BJ (cell line): ENCODE measurements at regions not wholly inside any gene's neighbourhood (a gene's known extent, or its start where the extent isn't known, plus 50 kb on each side); places are given as distances from the start of the nearest gene placed in this dataset.

Source experiments
- CTCF ChIA-PET: fragments of 350-600 bp; formaldehyde crosslinking; extraction: SDS; loops from one replicate; lab custom pipeline; 2021; ENCODE audit warnings: antibody characterized with exemption, inconsistent platforms; lab: Yijun Ruan, JAX
- POLR2A ChIA-PET: fragments of 300-600 bp; sonication (Branson Sonifier 250); formaldehyde crosslinking; extraction: SDS; loops from one replicate; lab custom pipeline; 2021; ENCODE audit warnings: antibody characterized with exemption; lab: Charles Lee
- DNase-seq: peaks from one replicate; pipeline ENCODE4 v3.0.0-alpha.2; 2011; ENCODE audit warnings: low read depth
- H3K27me3 ChIP-seq: 2 replicates; pipeline ENCODE4 v1.6.0; 2011; ENCODE audit warnings: low read length; ENCODE audit not compliant: control insufficient read depth, insufficient read depth
- H3K36me3 ChIP-seq: 2 replicates; pipeline ENCODE4 v1.5.1; 2011; ENCODE audit warnings: low read length; ENCODE audit not compliant: control insufficient read depth, insufficient read depth
- H3K4me3 ChIP-seq: 2 replicates; pipeline ENCODE4 v1.5.1; 2011; ENCODE audit warnings: low read depth, mild to moderate bottlenecking, control low read depth, low read length
- CTCF ChIP-seq: IDR thresholded peaks from 2 replicates; pipeline ENCODE4 v1.5.1; 2011; ENCODE audit warnings: low read depth, mild to moderate bottlenecking, control low read depth, inconsistent platforms, low read length, moderate library complexity; ENCODE audit not compliant: insufficient read depth

GRCh38 chr9:119765632-119766175 is 396.5 kb upstream of the BRINP1 start:
- Histone ChIP-seq H3K36me3 (no peaks in the 10 kb centered on the region), H3K4me3 (no peak overlapping the region), H3K27me3 (no peaks in the 10 kb centered on the region)
- no peak for TF ChIP-seq CTCF
- CTCF ChIA-PET, result no interaction called here
- no peak for DNase-seq
- POLR2A ChIA-PET, result no interaction called here

GRCh38 chr9:119763260-119763659 is 394.0 kb upstream of the BRINP1 start:
- TF ChIP-seq CTCF, result no peak

GRCh38 chr9:119761812-119762211 is 392.6 kb upstream of the BRINP1 start:
- Histone ChIP-seq H3K27me3 (no peaks in the 10 kb centered on the region), H3K4me3 (no peak overlapping the region), H3K36me3 (no peaks in the 10 kb centered on the region)
- no peak for DNase-seq
- CTCF ChIA-PET, result interaction anchor here (0.6 kb wide), 1 partner anchor 46 kb away, joined by 4 read pairs; no protein-coding TSS in a partner anchor
- TF ChIP-seq CTCF, result no peak
- POLR2A ChIA-PET, result no interaction called here

More at GRCh38 chr9:119763260-119763659, 394.0 kb upstream of the BRINP1 start:
- Histone ChIP-seq H3K4me3 (no peak overlapping the region), H3K36me3 (no peaks in the 10 kb centered on the region), H3K27me3 (no peaks in the 10 kb centered on the region)
- CTCF ChIA-PET, result no interaction called here
- POLR2A ChIA-PET, result no interaction called here
- no peak for DNase-seq

GRCh38 chr9:119758990-119759389 is 389.8 kb upstream of the BRINP1 start:
- no peak for TF ChIP-seq CTCF
- POLR2A ChIA-PET, result no interaction called here
- no peaks in the 10 kb centered on the region for H3K27me3 ChIP-seq
- CTCF ChIA-PET, result no interaction called here
- no peak for DNase-seq
- no peak overlapping the region for H3K4me3 ChIP-seq
- no peaks in the 10 kb centered on the region for H3K36me3 ChIP-seq

GRCh38 chr9:119758241-119758640 is 389.0 kb upstream of the BRINP1 start:
- H3K4me3 ChIP-seq, result no peak overlapping the region
- CTCF ChIA-PET, result no interaction called here
- POLR2A ChIA-PET, result no interaction called here
- no peak for TF ChIP-seq CTCF
- no peaks in the 10 kb centered on the region for H3K36me3 ChIP-seq
- no peak for DNase-seq
- no peaks in the 10 kb centered on the region for H3K27me3 ChIP-seq
